Panc1 (cell line): ENCODE measurements at regions not wholly inside any gene's neighbourhood (a gene's known extent, or its start where the extent isn't known, plus 50 kb on each side); places are given as distances from the start of the nearest gene placed in this dataset.

Experiments used
- ATAC-seq: fragments of 200-7000 bp; cut with Tn5 transposase; 2 replicates; pipeline ENCODE4 v1.9.1; 2020; ENCODE audit warnings: mild to moderate bottlenecking, moderate library complexity
- BruUV-seq: library from RNA; stranded (reverse); fragments of 400-500 nt; replicated peaks from 2 replicates; lab custom pipeline; 2021; lab: Mats Ljungman, UMichigan
- CTCF ChIA-PET: fragments of 300-600 bp; sonication (Branson Sonifier 250); formaldehyde crosslinking; loops from one replicate; lab custom pipeline; 2022; ENCODE audit warnings: antibody characterized with exemption; lab: Charles Lee
- POLR2A ChIA-PET: fragments of 300-600 bp; sonication (Branson Sonifier 250); formaldehyde crosslinking; loops from one replicate; lab custom pipeline; 2022; ENCODE audit warnings: antibody characterized with exemption; lab: Charles Lee
- DNase-seq: peaks from one replicate; pipeline ENCODE4 v3.0.0-alpha.2; 2010; ENCODE audit warnings: low read depth, low spot score
- H3K27ac ChIP-seq: 2 replicates; pipeline ENCODE4 v1.5.1; 2011; ENCODE audit warnings: mild to moderate bottlenecking, low read length, inconsistent platforms
- H3K27me3 ChIP-seq: fragments of 200-500 bp; sonication (Bioruptor generic); 2 replicates; pipeline ENCODE4 v1.6.0; 2014; ENCODE audit warnings: low read length, inconsistent platforms; ENCODE audit not compliant: control insufficient read depth, insufficient read depth
- H3K36me3 ChIP-seq: fragments of 200-500 bp; sonication (Bioruptor generic); 2 replicates; pipeline ENCODE4 v1.5.1; 2014; ENCODE audit warnings: inconsistent platforms, mild to moderate bottlenecking, low read length, moderate library complexity; ENCODE audit not compliant: control insufficient read depth, insufficient read depth
- H3K4me1 ChIP-seq: 2 replicates; pipeline ENCODE4 v1.5.1; 2011; ENCODE audit warnings: inconsistent platforms, mild to moderate bottlenecking, low read length, moderate library complexity; ENCODE audit not compliant: control insufficient read depth, insufficient read depth
- H3K4me3 ChIP-seq, 2 experiments: 2 replicates each; pipeline ENCODE4 v1.5.1; 2011 to 2012; ENCODE audit warnings: low read depth in 2 of 2, low read length in 2 of 2, mild to moderate bottlenecking in 2 of 2, inconsistent platforms in 1 of 2, moderate library complexity in 1 of 2
- H3K9me3 ChIP-seq: fragments of 200-500 bp; sonication (Bioruptor generic); 2 replicates; pipeline ENCODE4 v1.5.1; 2014; ENCODE audit warnings: low read depth, mild to moderate bottlenecking, inconsistent platforms, low read length, moderate library complexity; ENCODE audit not compliant: control insufficient read depth, insufficient read depth
- CTCF ChIP-seq: fragments of 450-650 bp; IDR thresholded peaks from 2 replicates; pipeline ENCODE4 v1.5.1; 2017; ENCODE audit warnings: mild to moderate bottlenecking
- POLR2AphosphoS5 ChIP-seq: IDR thresholded peaks from 2 replicates; pipeline ENCODE4 v1.6.1; 2012; ENCODE audit warnings: mild to moderate bottlenecking, low read depth, low read length, moderate library complexity
- SIN3A ChIP-seq: IDR thresholded peaks from 2 replicates; pipeline ENCODE4 v1.6.1; 2012; ENCODE audit warnings: low read depth, mild to moderate bottlenecking, low read length, moderate library complexity, borderline replicate concordance; ENCODE audit not compliant: insufficient read depth
- TCF7L2 ChIP-seq: IDR thresholded peaks from 2 replicates; pipeline ENCODE4 v1.6.1; 2011; ENCODE audit warnings: mild to moderate bottlenecking, low read depth, low read length, inconsistent platforms
- in situ Hi-C: cut with HindIII; loops from 2 replicates; pipeline ENCODE4 v1.10.0; 2016; ENCODE audit warnings: low sequenced_read_pairs, low pct_unique_long_range_greater_than_20kb
- intact Hi-C: fragments of 100-400 bp; cut with micrococcal nuclease; formaldehyde crosslinking; loops from one replicate; pipeline ENCODE4 v1.10.0; 2022; ENCODE audit not compliant: unreplicated experiment
- TF ChIP-seq, protein P1 (sequence below), 2 experiments: IDR thresholded peaks; 2 replicates each; pipeline ENCODE4 v1.6.1; 2011 to 2012; ENCODE audit warnings: low read depth in 2 of 2, control low read depth in 1 of 2, low read length in 1 of 2, mild to moderate bottlenecking in 1 of 2, moderate library complexity in 1 of 2; ENCODE audit not compliant: insufficient read depth in 1 of 2

DNA sequence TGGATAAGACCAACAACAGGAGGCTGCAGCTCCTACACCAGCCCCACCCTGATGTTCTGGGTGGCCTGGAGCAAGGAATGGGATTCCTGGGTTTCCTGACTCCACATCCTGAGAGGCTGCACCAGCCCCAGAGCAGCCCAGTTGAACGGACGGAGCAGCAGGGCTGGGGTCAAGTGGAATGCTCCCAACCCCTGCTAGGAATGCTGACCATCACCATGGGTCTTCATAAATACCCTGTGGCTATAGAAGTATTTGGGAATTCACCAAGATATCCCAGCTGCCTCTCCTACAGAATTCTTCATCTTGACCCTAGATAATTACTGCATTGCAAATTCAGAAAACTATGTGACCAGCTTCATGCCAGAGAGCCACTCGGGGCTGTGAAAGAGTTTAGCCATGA lies 180.3 kb downstream of the THBS2 start:
- ATAC-seq = no peak
- Histone ChIP-seq H3K9me3 (peaks cover 12% of the 10 kb centered on the region; the same call in 1 of the 2 replicates), H3K4me3 (no peak overlapping the region), H3K4me1 (peaks cover 16% of the 10 kb centered on the region), H3K27me3 (no peaks in the 10 kb centered on the region), H3K27ac (0 out of 2 replicates have a peak overlapping the region, but pooled peaks have one; percentile 8), H3K36me3 (no peaks in the 10 kb centered on the region)
- in situ Hi-C loops = no loop called here
- intact Hi-C loops = no loop called here
- BruUV-seq = no TSS peak
- TF ChIP-seq, protein P1, sequence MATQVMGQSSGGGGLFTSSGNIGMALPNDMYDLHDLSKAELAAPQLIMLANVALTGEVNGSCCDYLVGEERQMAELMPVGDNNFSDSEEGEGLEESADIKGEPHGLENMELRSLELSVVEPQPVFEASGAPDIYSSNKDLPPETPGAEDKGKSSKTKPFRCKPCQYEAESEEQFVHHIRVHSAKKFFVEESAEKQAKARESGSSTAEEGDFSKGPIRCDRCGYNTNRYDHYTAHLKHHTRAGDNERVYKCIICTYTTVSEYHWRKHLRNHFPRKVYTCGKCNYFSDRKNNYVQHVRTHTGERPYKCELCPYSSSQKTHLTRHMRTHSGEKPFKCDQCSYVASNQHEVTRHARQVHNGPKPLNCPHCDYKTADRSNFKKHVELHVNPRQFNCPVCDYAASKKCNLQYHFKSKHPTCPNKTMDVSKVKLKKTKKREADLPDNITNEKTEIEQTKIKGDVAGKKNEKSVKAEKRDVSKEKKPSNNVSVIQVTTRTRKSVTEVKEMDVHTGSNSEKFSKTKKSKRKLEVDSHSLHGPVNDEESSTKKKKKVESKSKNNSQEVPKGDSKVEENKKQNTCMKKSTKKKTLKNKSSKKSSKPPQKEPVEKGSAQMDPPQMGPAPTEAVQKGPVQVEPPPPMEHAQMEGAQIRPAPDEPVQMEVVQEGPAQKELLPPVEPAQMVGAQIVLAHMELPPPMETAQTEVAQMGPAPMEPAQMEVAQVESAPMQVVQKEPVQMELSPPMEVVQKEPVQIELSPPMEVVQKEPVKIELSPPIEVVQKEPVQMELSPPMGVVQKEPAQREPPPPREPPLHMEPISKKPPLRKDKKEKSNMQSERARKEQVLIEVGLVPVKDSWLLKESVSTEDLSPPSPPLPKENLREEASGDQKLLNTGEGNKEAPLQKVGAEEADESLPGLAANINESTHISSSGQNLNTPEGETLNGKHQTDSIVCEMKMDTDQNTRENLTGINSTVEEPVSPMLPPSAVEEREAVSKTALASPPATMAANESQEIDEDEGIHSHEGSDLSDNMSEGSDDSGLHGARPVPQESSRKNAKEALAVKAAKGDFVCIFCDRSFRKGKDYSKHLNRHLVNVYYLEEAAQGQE (IDR thresholded peaks at IDR 0.05; ENCODE audit: insufficient read depth in 1 of 2, low read depth in 2 of 2, low read length in 1 of 2) = no peak
- TF ChIP-seq TCF7L2 (no peak), SIN3A (no peak), CTCF (no peak), POLR2AphosphoS5 (no peak)
- POLR2A ChIA-PET = no interaction called here
- CTCF ChIA-PET = no interaction called here
- DNase-seq = no peak

DNA sequence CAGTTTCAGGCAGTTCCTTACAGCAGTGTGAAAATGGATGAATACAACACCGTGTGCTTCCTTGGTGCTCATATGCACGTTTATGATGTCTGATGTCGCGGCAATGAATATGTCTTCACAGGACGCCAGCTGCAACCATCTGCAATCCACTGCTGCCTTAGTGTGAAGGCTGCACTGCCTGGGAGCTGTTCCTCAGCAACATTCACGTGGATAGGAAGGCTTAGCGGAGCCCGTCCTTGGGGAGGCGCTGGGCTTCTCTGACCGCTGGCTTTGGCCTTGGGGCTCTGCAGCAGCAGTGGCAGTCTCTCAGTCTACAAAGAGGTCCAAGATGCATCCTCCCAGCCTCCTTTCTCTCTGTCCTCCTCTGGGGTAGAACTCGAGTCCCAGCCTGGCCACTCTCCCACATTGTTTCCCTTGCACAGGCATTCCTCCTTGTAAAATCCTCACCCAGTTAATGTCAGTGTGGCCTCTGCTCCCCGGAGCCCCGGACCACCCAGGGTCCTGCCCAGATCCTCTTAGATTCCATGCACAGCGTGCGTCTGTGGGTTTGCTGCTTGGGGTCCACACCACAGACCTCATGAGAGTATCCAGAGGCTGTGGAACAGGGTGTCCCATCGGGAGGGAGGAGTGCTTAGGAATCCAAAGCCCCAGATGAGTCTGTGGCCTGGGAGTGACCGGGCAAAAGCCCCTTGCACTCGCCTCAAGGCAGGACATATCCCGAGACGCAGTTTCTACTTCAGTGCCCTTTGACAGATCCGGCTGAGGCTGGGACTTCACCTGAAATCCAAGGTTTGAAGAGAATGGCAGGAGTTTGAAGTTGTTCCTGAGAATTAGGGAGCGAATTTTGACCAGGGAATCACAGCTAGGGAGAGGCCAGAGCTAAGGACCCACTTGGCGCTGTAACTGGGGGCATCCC lies 181.3 kb downstream of the THBS2 start:
- intact Hi-C loops = no loop called here
- no peak overlapping the region for H3K4me3 ChIP-seq
- TF ChIP-seq SIN3A (no peak), POLR2AphosphoS5 (no peak), TCF7L2 (no peak), CTCF (no peak)
- TF ChIP-seq, protein P1 (IDR thresholded peaks at IDR 0.05; ENCODE audit: insufficient read depth in 1 of 2, low read depth in 2 of 2, low read length in 1 of 2) = no peak
- POLR2A ChIA-PET = no interaction called here
- CTCF ChIA-PET = no interaction called here
- H3K36me3 ChIP-seq = no peaks in the 10 kb centered on the region
- peaks cover 21% of the 10 kb centered on the region; the same call in 1 of the 2 replicates for H3K9me3 ChIP-seq
- in situ Hi-C loops = no loop called here
- DNase-seq (no peak), ATAC-seq (no peak)
- BruUV-seq = no TSS peak
- no peaks in the 10 kb centered on the region for H3K27me3 ChIP-seq
- H3K4me1 ChIP-seq = peaks cover 16% of the 10 kb centered on the region
- H3K27ac ChIP-seq = peak overlapping the region; percentile 59
